ENCODE measurements at regions not wholly inside any gene's neighbourhood (a gene's known extent, or its start where the extent isn't known, plus 50 kb on each side); places are given as distances from the start of the nearest gene placed in this dataset.

DNA sequence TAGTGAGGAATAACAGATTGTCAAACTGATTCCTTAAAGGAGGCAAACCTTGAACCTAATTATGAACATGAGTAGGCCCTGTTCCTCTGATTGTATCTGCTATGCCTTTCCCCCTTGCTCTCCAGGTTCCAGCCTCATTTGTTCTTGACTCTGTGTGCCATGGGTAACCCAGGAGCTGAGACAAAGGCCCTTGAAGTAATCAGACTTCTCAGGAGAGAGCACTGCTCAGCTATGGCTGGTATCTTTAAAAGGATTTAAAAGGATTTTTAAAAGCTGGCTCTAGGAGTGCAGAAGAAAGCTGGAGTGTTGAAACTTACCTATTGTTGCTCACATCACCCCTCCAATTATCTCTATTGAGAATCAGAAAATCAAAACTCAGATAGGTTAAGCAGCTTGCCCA lies 1565.5 kb upstream of the AGA start:
- Histone ChIP-seq H3K9me3 (ENCODE audit: insufficient read depth, low read depth, low read length) (no peaks in the 10 kb centered on the region), H3K27me3 (ENCODE audit: insufficient read depth, low read length) (no peaks in the 10 kb centered on the region), H3K27ac (ENCODE audit: low read depth, low read length) (no peak overlapping the region), H3K4me2 (ENCODE audit: low read length) (no peak overlapping the region), H2AFZ (ENCODE audit: low read depth, low read length) (no peak overlapping the region), H3K36me3 (ENCODE audit: insufficient read depth, low read length) (no peaks in the 10 kb centered on the region), H3K79me2 (ENCODE audit: insufficient read depth, low read length) (no peaks in the 10 kb centered on the region), H3K9ac (ENCODE audit: low read length) (no peak overlapping the region), H3K4me3 (ENCODE audit: insufficient read depth, low read depth, low read length) (no peak overlapping the region), H3K4me1 (ENCODE audit: insufficient read depth, low read length) (no peaks in the 10 kb centered on the region), H4K20me1 (ENCODE audit: insufficient read depth, low read length) (no peaks in the 10 kb centered on the region)
- Mint-ChIP-seq H3K9me3 (ENCODE audit: unreplicated experiment) (no peaks in the 10 kb centered on the region), H3K36me3 (ENCODE audit: low read depth, unreplicated experiment) (no peaks in the 10 kb centered on the region), H3K4me1 (ENCODE audit: low read depth, unreplicated experiment) (peaks cover 3% of the 10 kb centered on the region), H3K27me3 (ENCODE audit: low read depth, unreplicated experiment) (no peaks in the 10 kb centered on the region), H3K27ac (ENCODE audit: unreplicated experiment) (no peak overlapping the region), H3K4me3 (ENCODE audit: unreplicated experiment) (no peak overlapping the region)
- FAIRE-seq, result no peak
- DNase-seq (ENCODE audit: low read depth), result no peak
- TF ChIP-seq, protein P1, sequence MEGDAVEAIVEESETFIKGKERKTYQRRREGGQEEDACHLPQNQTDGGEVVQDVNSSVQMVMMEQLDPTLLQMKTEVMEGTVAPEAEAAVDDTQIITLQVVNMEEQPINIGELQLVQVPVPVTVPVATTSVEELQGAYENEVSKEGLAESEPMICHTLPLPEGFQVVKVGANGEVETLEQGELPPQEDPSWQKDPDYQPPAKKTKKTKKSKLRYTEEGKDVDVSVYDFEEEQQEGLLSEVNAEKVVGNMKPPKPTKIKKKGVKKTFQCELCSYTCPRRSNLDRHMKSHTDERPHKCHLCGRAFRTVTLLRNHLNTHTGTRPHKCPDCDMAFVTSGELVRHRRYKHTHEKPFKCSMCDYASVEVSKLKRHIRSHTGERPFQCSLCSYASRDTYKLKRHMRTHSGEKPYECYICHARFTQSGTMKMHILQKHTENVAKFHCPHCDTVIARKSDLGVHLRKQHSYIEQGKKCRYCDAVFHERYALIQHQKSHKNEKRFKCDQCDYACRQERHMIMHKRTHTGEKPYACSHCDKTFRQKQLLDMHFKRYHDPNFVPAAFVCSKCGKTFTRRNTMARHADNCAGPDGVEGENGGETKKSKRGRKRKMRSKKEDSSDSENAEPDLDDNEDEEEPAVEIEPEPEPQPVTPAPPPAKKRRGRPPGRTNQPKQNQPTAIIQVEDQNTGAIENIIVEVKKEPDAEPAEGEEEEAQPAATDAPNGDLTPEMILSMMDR (IDR thresholded peaks at IDR 0.05; ENCODE audit: insufficient read depth, low read depth, low read length), result no peak
- TF ChIP-seq EZH2 (IDR thresholded peaks at IDR 0.05; ENCODE audit: insufficient read depth, low read length), result no peak

DNA sequence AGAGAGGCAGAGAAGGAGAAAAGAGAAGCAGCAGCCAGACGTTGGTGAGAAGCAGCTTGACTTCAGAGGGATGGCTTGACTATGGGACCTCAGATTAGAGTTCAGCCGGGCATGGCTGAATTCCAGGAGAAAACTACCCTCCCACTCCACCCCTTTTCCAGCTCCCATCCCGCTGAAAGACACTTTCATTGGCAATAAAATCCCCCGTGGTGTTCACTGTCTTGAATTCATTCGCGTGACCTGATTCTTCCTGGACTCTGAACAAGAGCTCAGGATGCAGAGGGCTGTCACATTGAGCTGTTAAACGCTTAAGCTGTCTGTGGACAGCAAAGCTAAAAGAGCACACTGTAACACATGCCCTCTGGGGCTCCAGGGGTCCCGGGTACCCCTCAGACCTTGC lies 1575.3 kb upstream of the AGA start:
- no peaks in the 10 kb centered on the region for H3K27me3 ChIP-seq (ENCODE audit: insufficient read depth, low read length)
- no peak for DNase-seq (ENCODE audit: low read depth)
- Mint-ChIP-seq H3K9me3 (ENCODE audit: unreplicated experiment) (no peaks in the 10 kb centered on the region), H3K27me3 (ENCODE audit: low read depth, unreplicated experiment) (no peaks in the 10 kb centered on the region), H3K4me1 (ENCODE audit: low read depth, unreplicated experiment) (no peaks in the 10 kb centered on the region), H3K27ac (ENCODE audit: unreplicated experiment) (no peak overlapping the region), H3K4me3 (ENCODE audit: unreplicated experiment) (no peak overlapping the region), H3K36me3 (ENCODE audit: low read depth, unreplicated experiment) (no peaks in the 10 kb centered on the region)
- no peak overlapping the region for H3K27ac ChIP-seq (ENCODE audit: low read depth, low read length)
- FAIRE-seq, result no peak
- H3K4me1 ChIP-seq (ENCODE audit: insufficient read depth, low read length), result no peaks in the 10 kb centered on the region
- no peaks in the 10 kb centered on the region for H3K79me2 ChIP-seq (ENCODE audit: insufficient read depth, low read length)
- no peaks in the 10 kb centered on the region for H4K20me1 ChIP-seq (ENCODE audit: insufficient read depth, low read length)
- no peak overlapping the region for H3K9ac ChIP-seq (ENCODE audit: low read length)
- no peak overlapping the region for H2AFZ ChIP-seq (ENCODE audit: low read depth, low read length)
- no peaks in the 10 kb centered on the region for H3K9me3 ChIP-seq (ENCODE audit: insufficient read depth, low read depth, low read length)
- H3K36me3 ChIP-seq (ENCODE audit: insufficient read depth, low read length), result no peaks in the 10 kb centered on the region
- TF ChIP-seq, protein P1 (IDR thresholded peaks at IDR 0.05; ENCODE audit: insufficient read depth, low read depth, low read length), result no peak
- no peak for TF ChIP-seq EZH2 (IDR thresholded peaks at IDR 0.05; ENCODE audit: insufficient read depth, low read length)
- H3K4me3 ChIP-seq (ENCODE audit: insufficient read depth, low read depth, low read length), result no peak overlapping the region
- H3K4me2 ChIP-seq (ENCODE audit: low read length), result no peak overlapping the region

DNA sequence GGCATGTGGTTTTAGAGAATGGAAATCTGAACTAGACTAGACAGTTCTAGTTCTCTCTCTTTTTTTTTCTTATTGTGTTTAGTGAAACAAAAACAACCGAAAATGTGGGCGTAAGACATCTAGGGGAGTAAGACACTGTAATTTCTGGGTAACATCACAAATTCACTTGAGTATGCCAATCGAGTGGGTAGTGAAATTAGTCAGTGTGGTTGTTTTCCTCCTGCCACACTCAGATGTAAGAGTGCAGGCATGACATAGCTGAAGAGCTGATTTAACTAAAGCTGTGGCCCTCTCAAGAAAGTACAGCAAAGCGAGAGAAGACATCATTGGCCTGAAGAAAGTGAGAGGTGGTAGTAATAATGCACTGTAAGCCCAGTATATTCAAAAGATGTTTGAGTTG lies 1585.3 kb upstream of the AGA start:
- Mint-ChIP-seq H3K36me3 (ENCODE audit: low read depth, unreplicated experiment) (no peaks in the 10 kb centered on the region), H3K9me3 (ENCODE audit: unreplicated experiment) (peaks cover 8% of the 10 kb centered on the region), H3K27ac (ENCODE audit: unreplicated experiment) (no peak overlapping the region), H3K4me3 (ENCODE audit: unreplicated experiment) (no peak overlapping the region), H3K27me3 (ENCODE audit: low read depth, unreplicated experiment) (no peaks in the 10 kb centered on the region), H3K4me1 (ENCODE audit: low read depth, unreplicated experiment) (peaks cover 6% of the 10 kb centered on the region)
- no peak overlapping the region for H3K4me3 ChIP-seq (ENCODE audit: insufficient read depth, low read depth, low read length)
- no peak overlapping the region for H3K9ac ChIP-seq (ENCODE audit: low read length)
- H3K4me2 ChIP-seq (ENCODE audit: low read length), result no peak overlapping the region
- DNase-seq (ENCODE audit: low read depth), result no peak
- H3K4me1 ChIP-seq (ENCODE audit: insufficient read depth, low read length), result no peaks in the 10 kb centered on the region
- H3K36me3 ChIP-seq (ENCODE audit: insufficient read depth, low read length), result no peaks in the 10 kb centered on the region
- H3K27me3 ChIP-seq (ENCODE audit: insufficient read depth, low read length), result no peaks in the 10 kb centered on the region
- FAIRE-seq, result no peak
- TF ChIP-seq, protein P1 (IDR thresholded peaks at IDR 0.05; ENCODE audit: insufficient read depth, low read depth, low read length), result no peak
- no peak for TF ChIP-seq EZH2 (IDR thresholded peaks at IDR 0.05; ENCODE audit: insufficient read depth, low read length)
- no peaks in the 10 kb centered on the region for H3K9me3 ChIP-seq (ENCODE audit: insufficient read depth, low read depth, low read length)
- no peak overlapping the region for H2AFZ ChIP-seq (ENCODE audit: low read depth, low read length)
- H3K27ac ChIP-seq (ENCODE audit: low read depth, low read length), result no peak overlapping the region
- no peaks in the 10 kb centered on the region for H3K79me2 ChIP-seq (ENCODE audit: insufficient read depth, low read length)
- H4K20me1 ChIP-seq (ENCODE audit: insufficient read depth, low read length), result no peaks in the 10 kb centered on the region
